HG03045 (cell line): ENCODE measurements at regions not wholly inside any gene's neighbourhood (a gene's known extent, or its start where the extent isn't known, plus 50 kb on each side); places are given as distances from the start of the nearest gene placed in this dataset.

Experiments used
- ATAC-seq: cut with Tn5 transposase; IDR thresholded peaks from one replicate; pipeline ENCODE4 v1.9.1; 2021; ENCODE audit warnings: mild to moderate bottlenecking, moderate library complexity; ENCODE audit not compliant: unreplicated experiment

DNA sequence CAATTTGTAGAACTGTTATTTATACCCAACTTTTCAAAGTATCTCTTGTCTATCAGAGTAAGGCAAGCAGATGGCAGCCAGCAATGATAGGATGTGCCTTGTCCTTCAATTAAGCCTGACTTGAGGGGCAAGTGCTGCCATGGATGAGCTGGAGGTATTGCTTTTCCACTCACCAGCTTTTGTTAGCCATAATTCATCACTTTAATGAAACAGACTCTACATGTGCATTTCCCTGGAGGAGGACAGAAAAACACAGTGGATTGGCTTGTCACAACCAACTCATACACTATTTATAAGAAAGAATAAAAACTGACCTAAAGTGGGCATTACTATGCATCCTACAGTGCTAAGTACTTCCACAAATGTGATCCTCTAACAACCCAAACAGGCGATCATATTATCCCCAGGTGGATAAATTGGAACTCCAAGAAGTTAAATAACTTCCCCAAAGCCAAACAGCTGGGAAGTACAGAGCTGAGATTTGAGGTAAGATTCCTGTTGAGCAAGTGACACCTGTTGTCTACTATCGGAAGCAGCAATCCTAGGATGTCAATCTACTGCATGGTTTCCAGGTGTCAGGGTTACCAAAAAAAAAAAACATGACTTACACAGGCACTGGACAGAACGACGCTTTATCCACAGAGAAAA is 73.9 kb upstream of the NRSN1 start:
- no peak for ATAC-seq

- ATAC-seq, result no peak
These were observed 73.4 kb upstream of the NRSN1 start for GRCh38 chr6:24052590-24052961.

DNA sequence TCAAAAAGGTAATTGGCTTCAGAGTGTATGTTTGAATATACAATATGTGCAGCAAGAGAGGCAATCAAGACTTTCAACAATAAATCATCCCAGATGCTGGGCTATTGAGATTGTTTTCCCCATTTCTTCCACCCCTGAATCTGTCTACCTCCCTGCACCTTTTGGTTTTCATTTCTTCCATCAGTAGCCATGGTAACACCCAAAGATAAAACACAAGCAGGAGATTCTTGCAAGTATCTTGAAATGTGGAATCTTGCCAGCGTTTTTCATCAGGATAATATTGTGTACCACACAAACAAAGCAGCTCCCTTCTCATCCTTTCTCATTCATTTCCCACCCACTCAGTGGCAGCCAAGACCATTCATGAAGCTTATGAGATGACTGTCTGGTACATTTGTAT is 73.0 kb upstream of the NRSN1 start:
- ATAC-seq, result no peak

DNA sequence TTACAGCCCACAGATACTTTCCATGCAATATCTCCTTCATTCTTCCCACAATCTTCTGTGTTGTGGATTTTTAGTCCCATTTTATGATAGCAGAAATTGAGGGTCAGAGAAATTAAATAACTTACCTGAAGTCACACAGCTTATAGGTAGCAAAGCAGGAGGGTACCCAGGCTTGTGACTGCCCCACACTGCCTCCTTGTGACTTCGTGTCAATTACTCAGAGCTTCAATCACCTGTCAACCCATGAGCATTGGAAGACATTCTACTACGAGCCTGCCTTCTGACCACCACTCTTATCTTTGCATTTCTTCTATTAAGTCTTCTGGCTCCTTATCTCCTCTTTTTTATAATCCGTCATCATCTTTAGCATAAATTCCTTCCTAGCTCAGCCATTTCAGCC is 71.6 kb upstream of the NRSN1 start:
- ATAC-seq, result no peak

GRCh38 chr6:24056567-24056966 is 69.4 kb upstream of the NRSN1 start:
- no peak for ATAC-seq

GRCh38 chr6:24057030-24057429 is 69.0 kb upstream of the NRSN1 start:
- ATAC-seq, result no peak

DNA sequence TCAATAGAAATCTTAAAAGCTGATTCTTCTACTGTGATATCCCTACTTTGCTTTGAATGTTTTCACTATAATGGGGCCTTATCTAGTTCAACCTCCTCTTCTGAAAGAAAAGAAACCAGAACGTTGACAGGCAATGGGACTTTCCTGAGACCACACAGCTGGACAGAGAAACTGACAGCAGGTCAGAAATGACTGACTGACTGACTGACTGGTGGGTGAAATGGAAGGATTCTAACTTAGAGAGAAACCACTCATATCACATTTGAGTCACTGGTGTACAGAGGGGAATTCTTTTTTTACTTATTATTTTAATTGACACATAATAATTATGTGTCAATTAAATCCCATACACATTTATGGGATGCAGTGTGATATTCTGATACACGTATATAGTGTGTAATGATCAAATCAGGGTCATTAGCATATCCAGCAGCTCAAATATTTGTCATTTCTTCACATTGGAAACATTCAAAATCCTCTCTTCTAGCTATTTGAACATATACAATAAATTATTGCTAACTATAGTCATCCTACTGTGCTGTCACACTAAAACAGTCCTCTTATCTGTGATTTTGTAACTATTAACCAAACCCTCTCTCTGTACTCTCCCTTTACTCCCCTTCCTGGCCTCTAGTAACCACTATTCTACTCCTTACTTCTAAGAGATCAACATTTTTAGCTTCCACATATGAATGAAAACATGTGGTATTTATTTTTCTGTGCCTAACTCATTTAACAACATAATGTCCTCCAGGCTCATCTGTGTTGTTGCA is 64.8 kb upstream of the NRSN1 start:
- ATAC-seq, result peak; percentile 97

GRCh38 chr6:24064106-24064505 is 61.9 kb upstream of the NRSN1 start:
- ATAC-seq, result no peak

- ATAC-seq, result no peak
These were observed 61.2 kb upstream of the NRSN1 start for GRCh38 chr6:24064832-24065231.

DNA sequence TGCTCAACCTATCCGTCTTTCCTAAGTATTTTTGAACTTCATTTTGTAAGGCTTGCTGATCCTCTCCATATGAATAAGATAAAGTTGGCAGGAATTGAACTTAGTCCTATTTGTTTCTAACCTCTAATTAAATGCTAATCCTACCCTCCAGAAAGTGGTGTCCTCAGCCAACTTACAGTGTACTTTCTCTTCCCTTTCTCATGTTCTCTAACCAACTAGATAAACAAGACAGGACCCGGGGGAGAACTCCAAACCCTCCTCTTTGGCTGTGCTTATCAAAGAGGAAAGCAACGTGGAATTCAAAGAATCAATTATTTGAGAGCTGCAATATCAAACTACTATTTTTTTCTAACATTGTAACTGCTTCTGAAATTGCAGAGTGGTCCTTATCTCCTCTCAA is 56.5 kb upstream of the NRSN1 start:
- no peak for ATAC-seq

DNA sequence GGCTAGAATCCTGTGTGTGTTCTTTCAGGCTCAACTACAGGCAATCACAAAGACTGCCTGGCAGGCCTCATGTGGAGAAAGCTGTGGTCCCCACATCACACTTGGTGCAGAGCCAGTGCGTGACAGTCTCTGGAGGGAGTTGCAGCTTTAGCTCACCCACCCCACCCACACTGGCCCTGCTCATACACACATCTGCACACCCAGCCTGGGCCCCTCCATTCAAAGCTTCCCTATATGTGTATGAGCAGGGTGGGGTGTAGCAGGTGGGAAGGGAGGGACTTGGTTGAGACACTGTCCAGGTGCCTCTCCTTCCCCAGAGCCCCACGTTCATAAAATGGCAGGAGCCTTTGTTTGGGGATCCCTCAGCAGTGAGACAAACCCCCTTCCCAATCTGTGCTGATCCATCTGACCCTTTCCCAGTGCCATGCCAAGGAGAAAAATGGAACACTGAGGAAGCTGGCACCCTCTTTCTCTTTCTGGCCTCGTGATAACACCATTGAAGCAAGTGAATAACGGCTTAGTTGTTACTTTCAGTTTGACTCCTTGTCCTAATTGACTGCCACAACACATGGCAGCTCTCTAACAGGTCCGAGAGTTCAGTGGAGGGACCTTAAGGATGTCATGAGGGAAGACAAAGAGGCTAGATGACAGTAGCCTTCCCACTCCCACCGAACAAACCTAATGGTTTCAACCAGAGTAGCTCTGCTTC is 53.8 kb upstream of the NRSN1 start:
- ATAC-seq, result no peak

GRCh38 chr6:24076011-24076410 is 50.0 kb upstream of the NRSN1 start:
- ATAC-seq, result no peak
